IPS-18a (cell line): ENCODE measurements at regions not wholly inside any gene's neighbourhood (a gene's known extent, or its start where the extent isn't known, plus 50 kb on each side); places are given as distances from the start of the nearest gene placed in this dataset.

Source experiments
- H3K27ac ChIP-seq: one replicate; pipeline ENCODE4 v1.5.1; 2013; ENCODE audit warnings: low read length
- H3K27me3 ChIP-seq: one replicate; pipeline ENCODE4 v1.6.1; 2013; ENCODE audit warnings: mild to moderate bottlenecking, low read length; ENCODE audit not compliant: control insufficient read depth, insufficient read depth
- H3K36me3 ChIP-seq: one replicate; pipeline ENCODE4 v1.6.1; 2013; ENCODE audit warnings: low read depth, low read length; ENCODE audit not compliant: control insufficient read depth
- H3K4me1 ChIP-seq: one replicate; pipeline ENCODE4 v1.6.1; 2013; ENCODE audit warnings: low read depth, low read length; ENCODE audit not compliant: control insufficient read depth
- H3K4me3 ChIP-seq: one replicate; pipeline ENCODE4 v1.5.1; 2013; ENCODE audit warnings: low read length
- H3K9ac ChIP-seq: one replicate; pipeline ENCODE4 v1.6.1; 2013; ENCODE audit warnings: mild to moderate bottlenecking, low read length, moderate library complexity
- H3K9me3 ChIP-seq: one replicate; pipeline ENCODE4 v1.6.1; 2013; ENCODE audit warnings: low read depth, low read length; ENCODE audit not compliant: control insufficient read depth

- peaks cover 26% of the 10 kb centered on the region for H3K4me1 ChIP-seq
- H3K9me3 ChIP-seq = peaks cover 7% of the 10 kb centered on the region
- no peak overlapping the region for H3K27ac ChIP-seq
- no peak overlapping the region for H3K9ac ChIP-seq
- H3K4me3 ChIP-seq = no peak overlapping the region
- no peaks in the 10 kb centered on the region for H3K36me3 ChIP-seq
- no peaks in the 10 kb centered on the region for H3K27me3 ChIP-seq
These were observed 126.7 kb downstream of the OLFM1 start for GRCh38 chr9:135214054-135214640.

GRCh38 chr9:135214706-135215105 lies 127.2 kb downstream of the OLFM1 start:
- no peak overlapping the region for H3K9ac ChIP-seq
- H3K4me1 ChIP-seq = peaks cover 27% of the 10 kb centered on the region
- H3K27ac ChIP-seq = no peak overlapping the region
- no peaks in the 10 kb centered on the region for H3K27me3 ChIP-seq
- no peak overlapping the region for H3K4me3 ChIP-seq
- no peaks in the 10 kb centered on the region for H3K36me3 ChIP-seq
- peaks cover 7% of the 10 kb centered on the region for H3K9me3 ChIP-seq

GRCh38 chr9:135215571-135216161 lies 128.2 kb downstream of the OLFM1 start:
- H3K9me3 ChIP-seq = peaks cover 4% of the 10 kb centered on the region
- H3K4me1 ChIP-seq = peaks cover 27% of the 10 kb centered on the region
- no peak overlapping the region for H3K27ac ChIP-seq
- H3K36me3 ChIP-seq = no peaks in the 10 kb centered on the region
- no peak overlapping the region for H3K4me3 ChIP-seq
- no peaks in the 10 kb centered on the region for H3K27me3 ChIP-seq
- H3K9ac ChIP-seq = no peak overlapping the region

- Histone ChIP-seq H3K27ac (no peak overlapping the region), H3K36me3 (no peaks in the 10 kb centered on the region), H3K4me1 (peaks cover 27% of the 10 kb centered on the region), H3K27me3 (no peaks in the 10 kb centered on the region), H3K9me3 (no peaks in the 10 kb centered on the region), H3K9ac (no peak overlapping the region), H3K4me3 (no peak overlapping the region)
These were observed 128.8 kb downstream of the OLFM1 start for GRCh38 chr9:135216236-135216635.

GRCh38 chr9:135216791-135217441 lies 129.4 kb downstream of the OLFM1 start:
- H3K36me3 ChIP-seq = no peaks in the 10 kb centered on the region
- H3K27ac ChIP-seq = no peak overlapping the region
- no peak overlapping the region for H3K9ac ChIP-seq
- H3K27me3 ChIP-seq = no peaks in the 10 kb centered on the region
- H3K4me3 ChIP-seq = no peak overlapping the region
- H3K4me1 ChIP-seq = peaks cover 27% of the 10 kb centered on the region
- H3K9me3 ChIP-seq = no peaks in the 10 kb centered on the region

- Histone ChIP-seq H3K27ac (no peak overlapping the region), H3K9ac (no peak overlapping the region), H3K27me3 (no peaks in the 10 kb centered on the region), H3K9me3 (no peaks in the 10 kb centered on the region), H3K36me3 (no peaks in the 10 kb centered on the region), H3K4me1 (peaks cover 33% of the 10 kb centered on the region), H3K4me3 (no peak overlapping the region)
These were observed 130.4 kb downstream of the OLFM1 start for GRCh38 chr9:135217836-135218235.

GRCh38 chr9:135218331-135219225 lies 131.1 kb downstream of the OLFM1 start:
- Histone ChIP-seq H3K4me1 (peaks cover 40% of the 10 kb centered on the region), H3K9me3 (no peaks in the 10 kb centered on the region), H3K9ac (peak overlapping the region; percentile 6), H3K27ac (no peak overlapping the region), H3K27me3 (no peaks in the 10 kb centered on the region), H3K4me3 (peak overlapping the region; percentile 7), H3K36me3 (no peaks in the 10 kb centered on the region)

GRCh38 chr9:135219676-135220600 lies 132.5 kb downstream of the OLFM1 start:
- H3K4me1 ChIP-seq = peaks cover 36% of the 10 kb centered on the region
- no peak overlapping the region for H3K4me3 ChIP-seq
- no peaks in the 10 kb centered on the region for H3K27me3 ChIP-seq
- H3K9ac ChIP-seq = no peak overlapping the region
- no peak overlapping the region for H3K27ac ChIP-seq
- no peaks in the 10 kb centered on the region for H3K9me3 ChIP-seq
- H3K36me3 ChIP-seq = no peaks in the 10 kb centered on the region

GRCh38 chr9:135220601-135221575 lies 133.4 kb downstream of the OLFM1 start:
- Histone ChIP-seq H3K9me3 (no peaks in the 10 kb centered on the region), H3K4me1 (peaks cover 36% of the 10 kb centered on the region), H3K36me3 (no peaks in the 10 kb centered on the region), H3K27me3 (no peaks in the 10 kb centered on the region), H3K4me3 (no peak overlapping the region), H3K9ac (no peak overlapping the region), H3K27ac (no peak overlapping the region)

GRCh38 chr9:135221576-135221950 lies 134.1 kb downstream of the OLFM1 start:
- Histone ChIP-seq H3K4me3 (no peak overlapping the region), H3K36me3 (no peaks in the 10 kb centered on the region), H3K4me1 (peaks cover 36% of the 10 kb centered on the region), H3K9ac (no peak overlapping the region), H3K27me3 (no peaks in the 10 kb centered on the region), H3K9me3 (no peaks in the 10 kb centered on the region), H3K27ac (no peak overlapping the region)
